Stimulated activated CD4-positive, alpha-beta T cell treated with anti-CD3 and anti-CD28 coated beads, Interleukin-1b, Interleukin-23, amount 100 ng/mL, for 4 hours (primary cell): ENCODE measurements at regions not wholly inside any gene's neighbourhood (a gene's known extent, or its start where the extent isn't known, plus 50 kb on each side); places are given as distances from the start of the nearest gene placed in this dataset.

ENCODE experiments used
- DNase-seq, 2 donors: peaks; one replicate each; pipeline ENCODE4 v3.0.0-alpha.2; 2020; ENCODE audit warnings: low read depth in 2 of 2

GRCh38 chr2:226529556-226529955 lies 270.1 kb downstream of the IRS1 start:
- DNase-seq: no peak

- DNase-seq: no peak
Measured at GRCh38 chr2:226526716-226527115, 272.9 kb downstream of the IRS1 start.

- no peak for DNase-seq
Measured at GRCh38 chr2:226524381-226524843, 275.2 kb downstream of the IRS1 start.

GRCh38 chr2:226520723-226521122 lies 278.9 kb downstream of the IRS1 start:
- no peak for DNase-seq

- DNase-seq: no peak
Measured at GRCh38 chr2:226515344-226516055, 284.1 kb downstream of the IRS1 start.

GRCh38 chr2:226514895-226515294 lies 284.7 kb downstream of the IRS1 start:
- no peak for DNase-seq

GRCh38 chr2:226511311-226511710 lies 288.3 kb downstream of the IRS1 start:
- DNase-seq: no peak

- no peak for DNase-seq
Measured at GRCh38 chr2:226508683-226509082, 290.9 kb downstream of the IRS1 start.

- DNase-seq: no peak
Measured at GRCh38 chr2:226508005-226508404, 291.6 kb downstream of the IRS1 start.

GRCh38 chr2:226497146-226497909 lies 302.3 kb downstream of the IRS1 start:
- no peak for DNase-seq

GRCh38 chr2:226496273-226496550 lies 303.4 kb downstream of the IRS1 start:
- DNase-seq: no peak

GRCh38 chr2:226495466-226496272 lies 304.0 kb downstream of the IRS1 start:
- no peak for DNase-seq

GRCh38 chr2:226491112-226491511 lies 308.5 kb downstream of the IRS1 start:
- no peak for DNase-seq

- no peak for DNase-seq
Measured at GRCh38 chr2:226489775-226490541, 309.7 kb downstream of the IRS1 start.

- no peak for DNase-seq
Measured at GRCh38 chr2:226488034-226488433, 311.6 kb downstream of the IRS1 start.

- no peak for DNase-seq
Measured at GRCh38 chr2:226487573-226487972, 312.0 kb downstream of the IRS1 start.

GRCh38 chr2:226483745-226484619 lies 315.6 kb downstream of the IRS1 start:
- no peak for DNase-seq

GRCh38 chr2:226483143-226483542 lies 316.5 kb downstream of the IRS1 start:
- DNase-seq: no peak

- DNase-seq: no peak
Measured at GRCh38 chr2:226478109-226478809, 321.4 kb downstream of the IRS1 start.
